Endothelial cell of hepatic sinusoid (primary cell): ENCODE measurements at regions not wholly inside any gene's neighbourhood (a gene's known extent, or its start where the extent isn't known, plus 50 kb on each side); places are given as distances from the start of the nearest gene placed in this dataset.

ENCODE experiments used
- in situ Hi-C: cut with HindIII; loops from 2 replicates; pipeline ENCODE4 v1.10.0; 2017; ENCODE audit warnings: low sequenced_read_pairs

DNA sequence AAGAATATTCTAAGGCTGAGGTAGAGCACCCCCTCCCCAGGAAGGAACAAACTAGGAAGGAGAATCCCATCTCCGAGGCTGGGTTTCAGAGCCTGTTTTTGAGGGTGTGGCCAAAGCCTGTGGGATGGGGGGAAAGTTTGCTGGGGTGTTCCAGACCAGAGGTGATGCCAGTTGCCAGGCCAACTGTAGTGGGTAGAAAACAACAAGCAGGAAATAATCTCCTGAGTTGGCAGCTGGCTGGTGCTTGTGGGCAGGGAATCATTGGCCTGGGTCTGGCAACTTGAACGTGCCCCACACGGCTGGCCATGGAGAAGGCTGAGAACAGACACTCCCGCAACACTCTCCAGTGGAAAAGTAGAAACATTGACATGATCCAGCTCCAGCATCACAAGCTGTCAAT lies 385.6 kb downstream of the ETS1 start:
- in situ Hi-C loops, result no loop called here

DNA sequence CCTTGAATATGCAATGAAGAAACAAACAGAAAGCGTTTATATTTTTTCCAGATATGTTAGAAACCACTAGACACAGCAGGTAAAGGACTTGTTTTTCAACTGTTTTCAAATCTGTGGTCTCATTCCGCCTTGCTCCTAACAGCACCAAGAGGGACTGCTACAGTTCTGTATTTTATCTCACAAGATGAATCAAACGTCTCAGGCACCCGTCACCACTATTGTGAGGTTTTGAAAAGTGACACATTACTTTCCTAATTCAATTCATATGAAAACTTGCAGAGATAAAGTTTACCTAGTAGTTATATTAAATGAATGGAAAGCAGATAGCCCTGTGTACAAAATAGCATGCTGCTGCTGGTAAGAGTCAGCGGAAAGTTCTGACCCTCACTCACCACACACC lies 386.3 kb downstream of the ETS1 start:
- in situ Hi-C loops, result no loop called here

GRCh38 chr11:128200467-128200866 lies 386.9 kb downstream of the ETS1 start:
- in situ Hi-C loops, result no loop called here

GRCh38 chr11:128198216-128198772 lies 389.1 kb downstream of the ETS1 start:
- in situ Hi-C loops, result no loop called here

GRCh38 chr11:128196235-128196634 lies 391.1 kb downstream of the ETS1 start:
- in situ Hi-C loops, result no loop called here

DNA sequence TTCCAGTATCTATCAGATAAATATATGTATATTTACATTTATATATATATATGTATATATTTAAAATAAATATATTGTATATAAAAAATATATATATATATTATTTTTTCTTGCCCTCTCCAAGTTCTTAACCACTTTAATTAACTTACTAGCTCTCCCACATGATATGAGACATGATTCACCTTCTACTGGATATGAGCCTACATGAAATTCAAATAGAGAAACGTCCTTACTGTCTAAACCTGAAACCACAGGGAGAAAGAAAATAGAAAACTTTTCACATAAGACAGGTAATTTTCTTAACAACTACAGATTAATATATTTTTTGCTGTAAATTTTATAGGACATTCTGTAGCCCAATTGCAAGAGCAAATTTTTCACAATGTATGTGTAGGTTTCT lies 391.6 kb downstream of the ETS1 start:
- in situ Hi-C loops, result no loop called here

GRCh38 chr11:128195057-128195751 lies 392.2 kb downstream of the ETS1 start:
- in situ Hi-C loops, result no loop called here

- in situ Hi-C loops, result no loop called here
These were observed 393.1 kb downstream of the ETS1 start for GRCh38 chr11:128194216-128194615.

DNA sequence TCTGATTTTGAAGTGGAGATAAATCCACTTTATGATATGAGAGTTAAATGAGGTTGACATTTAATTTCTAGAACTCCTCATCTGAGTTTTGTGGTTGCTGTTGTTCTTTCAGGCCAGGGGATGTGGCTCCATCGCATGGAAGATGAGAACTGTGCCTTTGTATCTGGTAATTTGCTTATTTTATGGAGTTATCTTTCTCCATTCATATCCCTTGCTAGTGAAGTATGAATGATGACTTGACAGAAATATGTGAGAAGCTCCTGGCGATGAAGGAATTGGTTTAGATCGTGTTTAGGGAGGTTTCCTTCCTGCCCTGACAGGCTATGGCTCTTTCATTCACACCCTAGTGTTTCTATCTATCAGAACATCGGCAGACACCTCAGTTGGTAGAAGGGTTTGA lies 393.7 kb downstream of the ETS1 start:
- in situ Hi-C loops, result no loop called here

GRCh38 chr11:128190312-128190711 lies 397.0 kb downstream of the ETS1 start:
- in situ Hi-C loops, result no loop called here

GRCh38 chr11:128189823-128190222 lies 397.5 kb downstream of the ETS1 start:
- in situ Hi-C loops, result no loop called here

- in situ Hi-C loops, result no loop called here
These were observed 398.9 kb downstream of the ETS1 start for GRCh38 chr11:128188346-128189004.

DNA sequence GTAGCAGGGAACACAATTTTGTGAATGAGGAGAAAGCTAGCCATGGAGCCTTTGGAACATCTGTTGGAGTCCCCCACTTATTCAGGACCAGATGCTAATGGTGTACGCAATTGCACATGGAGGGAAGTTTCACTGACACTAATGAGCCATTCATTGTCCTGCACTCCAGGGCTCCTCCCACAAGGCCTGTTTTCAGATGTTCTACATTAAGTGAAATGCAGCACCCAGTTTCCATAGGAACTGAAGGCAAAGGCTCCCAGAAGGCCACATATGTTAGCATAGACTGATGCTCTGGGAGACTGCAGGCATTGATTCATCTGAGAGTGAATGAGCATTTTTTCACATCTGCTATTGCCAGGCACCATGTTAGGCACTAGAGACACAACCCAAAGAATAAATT lies 399.5 kb downstream of the ETS1 start:
- in situ Hi-C loops, result no loop called here

DNA sequence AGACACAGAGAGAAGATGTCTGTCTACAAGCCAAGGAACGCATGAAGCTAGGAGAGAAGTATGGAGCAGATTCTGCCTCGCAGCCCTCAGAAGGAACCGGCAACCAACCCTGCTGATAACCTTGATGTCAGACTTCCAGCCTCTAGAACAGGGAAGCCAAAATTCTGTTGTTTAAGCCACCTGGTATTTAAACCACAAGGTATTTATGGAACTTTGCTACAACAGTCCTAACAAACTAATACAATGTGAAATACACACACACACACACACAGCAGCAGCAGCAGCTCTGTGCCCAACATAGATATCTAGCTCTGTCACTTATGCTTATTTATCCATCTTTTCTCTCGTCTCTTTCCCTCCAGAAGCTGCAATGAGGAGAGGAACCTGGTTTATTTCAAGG lies 400.0 kb downstream of the ETS1 start:
- in situ Hi-C loops, result no loop called here

GRCh38 chr11:128184981-128185380 lies 402.4 kb downstream of the ETS1 start:
- in situ Hi-C loops, result no loop called here

DNA sequence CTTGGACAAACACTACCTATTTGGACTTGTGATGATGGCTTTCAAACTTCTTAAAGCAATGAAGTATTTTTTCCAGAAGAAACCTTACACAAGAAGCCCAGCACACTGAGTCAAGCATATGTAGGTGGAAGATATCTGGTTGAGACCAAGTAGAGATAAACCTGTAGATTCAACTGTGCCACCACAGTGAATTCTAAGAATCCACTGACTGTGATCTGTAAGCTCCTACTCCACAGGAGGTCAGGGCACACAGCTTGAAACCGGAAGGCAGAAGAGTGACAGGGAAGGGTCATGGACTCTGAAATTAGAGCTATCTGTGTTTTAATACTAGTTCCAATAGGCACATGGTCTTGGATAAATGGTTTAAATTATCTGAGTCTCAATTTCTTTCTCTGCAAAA lies 404.5 kb downstream of the ETS1 start:
- in situ Hi-C loops, result no loop called here

DNA sequence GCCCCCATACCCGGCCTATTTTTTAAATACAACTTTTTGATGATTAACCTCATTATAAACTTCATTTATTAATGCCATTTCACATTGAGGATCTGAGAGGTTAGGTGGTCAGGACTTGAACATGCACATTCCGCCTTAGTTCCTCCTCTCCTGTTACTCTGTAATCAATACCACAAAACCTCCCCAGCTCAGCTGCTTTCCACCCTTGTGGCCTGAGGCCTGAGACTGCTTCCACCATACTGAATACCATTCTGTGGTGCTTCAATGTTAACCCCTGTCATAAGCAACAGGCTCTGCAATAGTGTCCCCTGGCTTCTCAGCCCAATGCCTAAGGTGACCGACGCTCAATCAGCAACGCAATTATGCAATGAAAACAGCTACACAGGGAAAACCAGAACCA lies 405.4 kb downstream of the ETS1 start:
- in situ Hi-C loops, result no loop called here

DNA sequence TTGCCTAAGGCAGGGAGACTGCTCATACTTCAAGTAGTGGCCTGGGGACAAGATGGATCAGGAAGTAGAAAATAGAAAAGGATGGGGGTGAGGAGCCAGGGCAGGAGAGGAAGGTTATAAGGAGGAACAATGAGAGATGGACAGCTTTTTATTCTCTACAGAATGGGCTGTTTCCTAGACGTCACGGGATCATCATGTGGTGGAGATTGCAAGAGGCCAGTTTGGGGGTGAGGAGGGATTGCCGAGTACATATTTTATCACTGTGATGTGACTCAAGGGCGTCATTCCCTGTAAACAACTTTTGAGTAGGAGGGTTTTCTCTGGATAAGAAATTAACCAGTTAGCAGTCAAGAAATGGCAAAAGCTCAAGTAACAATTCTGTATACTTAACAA lies 406.3 kb downstream of the ETS1 start:
- in situ Hi-C loops, result no loop called here

GRCh38 chr11:128180441-128181087 lies 406.8 kb downstream of the ETS1 start:
- in situ Hi-C loops, result no loop called here

DNA sequence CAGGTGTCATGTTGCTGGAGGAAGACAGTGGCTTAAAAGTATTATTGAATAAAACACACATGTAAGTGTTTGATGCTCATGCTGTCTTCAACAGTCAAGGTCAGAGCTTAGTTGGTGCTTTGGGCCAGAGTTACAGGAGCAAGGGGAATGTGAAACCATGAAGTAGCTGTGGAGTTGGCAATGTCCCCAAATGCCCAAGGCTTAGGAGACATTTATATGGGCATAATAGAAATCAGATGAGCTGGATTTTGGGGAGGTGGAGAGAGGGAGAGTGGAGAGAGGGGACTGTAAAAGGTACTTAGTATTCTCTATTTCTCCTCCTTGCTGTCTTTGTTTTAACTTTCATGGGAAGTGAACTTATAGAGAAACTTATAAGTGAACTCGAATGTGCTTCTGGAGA lies 407.8 kb downstream of the ETS1 start:
- in situ Hi-C loops, result loop anchor here (5.0 to 10.0 kb wide), 2 partner anchors 103 to 465 kb away; no protein-coding TSS in a partner anchor

DNA sequence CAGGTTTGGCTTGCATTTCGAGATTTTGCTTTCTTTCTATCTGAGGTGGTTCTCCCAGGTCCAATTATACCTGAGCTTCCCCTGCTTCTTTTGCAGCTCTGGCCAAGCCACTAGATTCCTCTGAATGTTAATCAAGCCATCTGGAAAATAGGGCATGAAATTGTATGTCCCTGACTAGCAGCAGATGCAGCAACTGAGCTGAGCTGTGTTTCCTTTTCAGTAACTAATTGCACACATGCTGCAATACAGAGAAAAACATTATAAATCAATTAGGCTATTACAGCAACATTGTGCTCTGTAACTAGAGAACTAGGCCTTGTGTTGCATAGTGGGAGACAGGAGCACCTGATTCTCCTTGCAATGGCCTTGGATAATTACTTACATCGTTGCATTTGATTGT lies 408.3 kb downstream of the ETS1 start:
- in situ Hi-C loops, result loop anchor here (5.0 to 10.0 kb wide), 2 partner anchors 103 to 466 kb away; no protein-coding TSS in a partner anchor
